ENCODE measurements at regions not wholly inside any gene's neighbourhood (a gene's known extent, or its start where the extent isn't known, plus 50 kb on each side); places are given as distances from the start of the nearest gene placed in this dataset.
"Not testable (repeated sequence)": the region's sequence is repeated elsewhere in the genome, so short reads cannot be mapped to it uniquely, and the experiment has no call there.

DNA sequence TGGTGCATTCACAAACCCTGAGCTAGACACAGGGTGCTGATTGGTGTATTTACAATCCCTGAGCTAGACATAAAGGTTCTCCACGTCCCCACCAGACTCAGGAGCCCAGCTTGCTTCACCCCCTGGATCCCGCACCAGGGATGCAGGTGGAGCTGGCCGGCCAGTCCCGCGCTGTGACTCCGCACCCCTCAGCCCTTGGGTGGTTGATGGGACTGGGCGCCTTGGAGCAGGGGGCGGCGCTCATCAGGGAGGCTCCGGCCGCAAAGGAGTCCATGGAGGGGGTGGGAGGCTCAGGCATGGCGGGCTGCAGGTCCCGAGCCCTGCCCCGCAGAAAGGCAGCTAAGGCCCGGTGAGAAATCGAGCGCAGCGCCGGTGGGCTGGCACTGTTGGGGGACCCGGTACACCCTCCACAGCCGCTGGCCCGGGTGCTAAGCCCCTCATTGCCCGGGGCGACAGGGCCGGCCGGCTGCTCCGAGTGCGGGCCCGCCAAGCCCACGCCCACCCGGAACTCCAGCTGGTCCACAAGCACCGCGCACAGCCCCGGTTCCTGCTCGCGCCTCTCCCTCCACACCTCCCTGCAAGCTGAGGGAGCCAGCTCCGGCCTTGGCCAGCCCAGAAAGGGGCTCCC, 167.6 kb downstream of the VEGFC start:
- DNase-seq (ENCODE audit: low read depth) = not testable (repeated sequence)

GRCh38 chr4:176627916-176628315, 164.8 kb downstream of the VEGFC start:
- DNase-seq (ENCODE audit: low read depth) = no peak

DNA sequence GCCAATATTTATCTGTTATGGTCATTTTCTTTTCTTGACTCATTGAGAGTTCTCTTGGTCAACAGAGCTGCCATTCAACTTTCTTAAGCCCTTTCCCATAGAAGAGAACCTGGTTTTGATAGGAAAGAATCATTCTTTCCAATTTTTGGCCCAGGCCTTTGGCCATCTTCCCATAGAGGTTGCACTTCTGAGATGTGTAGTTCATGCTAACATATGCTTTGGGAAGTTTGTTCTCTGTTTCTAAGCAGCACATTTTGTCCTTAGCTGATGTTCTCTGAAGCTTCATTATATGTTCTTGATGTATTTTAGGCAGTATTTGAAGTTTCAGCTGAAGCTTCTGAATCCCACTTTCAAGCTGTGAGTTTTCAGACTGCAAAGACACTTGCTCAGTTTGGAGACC, 161.1 kb downstream of the VEGFC start:
- no peak for DNase-seq (ENCODE audit: low read depth)

All from myocyte (in vitro differentiated cells).